HG03064 (cell line): ENCODE measurements at regions not wholly inside any gene's neighbourhood (a gene's known extent, or its start where the extent isn't known, plus 50 kb on each side); places are given as distances from the start of the nearest gene placed in this dataset.
"Not testable (repeated sequence)": the region's sequence is repeated elsewhere in the genome, so short reads cannot be mapped to it uniquely, and the experiment has no call there.

Experiments
- ATAC-seq: cut with Tn5 transposase; IDR thresholded peaks from one replicate; pipeline ENCODE4 v1.9.1; 2021; ENCODE audit warnings: low read depth; ENCODE audit not compliant: unreplicated experiment

DNA sequence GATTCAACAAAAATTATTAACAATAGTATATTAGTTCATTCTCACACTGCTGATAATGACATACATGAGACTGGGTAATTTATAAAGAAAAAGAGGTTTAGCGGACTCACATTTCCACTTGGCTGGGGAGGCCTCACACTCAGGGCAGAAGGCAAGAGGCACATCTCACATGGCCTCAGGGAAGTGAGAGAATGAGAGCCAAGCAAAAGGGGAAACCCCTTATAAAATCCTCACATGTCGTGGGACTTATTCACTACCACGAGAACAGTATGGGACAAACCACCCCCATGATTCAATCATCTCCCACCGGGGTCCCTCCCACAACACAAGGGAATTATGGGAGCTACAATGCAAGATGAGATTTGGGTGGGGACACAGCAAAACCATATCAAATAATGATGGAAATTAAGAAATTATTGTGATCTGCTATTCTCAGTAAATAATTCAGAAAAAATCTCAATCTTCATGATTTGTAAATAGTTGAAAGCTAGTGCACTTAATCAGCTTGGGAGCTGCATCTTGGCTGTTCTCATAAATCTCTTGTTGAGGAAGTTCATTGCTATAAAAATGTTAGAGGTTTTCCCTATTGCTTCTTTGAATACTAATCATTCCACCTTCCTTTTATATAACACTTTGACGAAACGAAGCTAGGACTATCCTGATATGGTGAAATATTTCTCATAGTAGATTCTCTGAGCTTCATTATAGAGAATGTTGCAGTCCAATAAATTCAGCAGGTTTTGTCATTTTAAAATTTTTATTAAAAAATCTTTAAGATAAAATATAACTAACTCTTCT is 179.2 kb downstream of the SPDYE17 start:
- not testable (repeated sequence) for ATAC-seq

DNA sequence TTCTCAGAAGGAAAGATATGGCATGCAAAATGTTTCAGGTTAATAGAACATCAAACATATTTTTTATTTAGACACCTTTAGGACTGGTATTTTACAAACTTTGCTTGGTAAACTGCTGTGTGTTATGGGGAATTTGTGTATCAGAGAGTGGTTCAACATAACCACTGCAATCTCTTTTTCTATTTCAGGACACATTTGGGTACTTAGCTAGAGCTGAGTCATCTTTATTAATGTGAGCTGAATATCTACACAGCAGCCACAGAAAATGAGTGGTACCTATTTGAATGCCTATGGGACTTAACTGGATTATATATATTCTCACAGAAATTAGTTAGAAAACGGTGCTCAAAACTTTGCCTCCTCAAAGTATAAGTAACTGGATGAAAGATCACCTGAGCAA is 179.8 kb downstream of the SPDYE17 start:
- not testable (repeated sequence) for ATAC-seq

DNA sequence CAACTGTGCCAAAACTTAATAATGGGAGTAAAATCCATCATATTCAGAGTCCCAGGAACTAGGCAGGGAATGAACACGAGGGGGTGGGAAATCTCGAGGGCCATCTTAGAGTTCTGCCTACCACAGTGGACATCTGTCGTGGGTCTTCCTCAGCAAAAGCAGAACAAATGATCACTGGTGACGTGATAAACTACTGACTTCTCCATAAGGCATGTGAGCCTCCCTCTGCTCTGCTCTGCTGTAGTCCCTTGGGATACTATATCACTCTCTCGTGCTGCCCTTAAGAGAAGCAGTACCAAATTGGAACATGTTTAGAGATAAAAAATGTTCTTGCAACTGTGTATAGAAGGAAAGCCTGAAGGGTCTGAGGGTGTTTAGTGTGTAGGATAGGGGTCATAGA is 180.5 kb downstream of the SPDYE17 start:
- not testable (repeated sequence) for ATAC-seq

DNA sequence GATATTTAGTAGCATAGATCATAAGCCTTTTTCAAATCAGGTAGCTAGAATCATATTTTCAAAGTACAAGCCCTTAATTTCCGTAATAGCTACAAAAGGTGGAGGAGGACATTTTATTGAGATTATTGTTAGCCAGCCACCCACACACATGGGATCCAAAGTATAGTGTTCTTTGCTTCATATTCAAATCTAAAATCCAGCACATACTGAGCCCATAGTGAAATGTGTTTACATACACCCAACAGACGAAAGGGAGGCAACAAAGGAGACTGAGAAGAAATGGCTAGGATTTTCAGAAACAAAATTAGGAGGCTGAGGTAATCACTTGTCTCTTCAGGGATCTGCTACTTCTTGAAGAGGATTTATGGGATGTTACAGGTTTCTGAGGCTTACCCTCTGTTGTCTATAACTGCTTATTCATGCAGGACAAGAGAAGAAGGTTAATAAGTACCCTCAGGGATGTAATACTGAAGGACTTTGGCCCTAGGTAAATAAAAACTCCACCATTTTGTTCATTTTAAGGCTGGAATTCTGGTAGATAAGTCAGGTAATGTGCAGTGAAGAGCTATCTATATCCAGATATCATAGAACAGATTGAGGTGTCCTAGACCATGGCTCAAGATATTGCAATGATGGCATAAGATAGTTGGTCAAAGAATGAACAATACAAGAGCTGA is 182.1 kb downstream of the SPDYE17 start:
- ATAC-seq: not testable (repeated sequence)

DNA sequence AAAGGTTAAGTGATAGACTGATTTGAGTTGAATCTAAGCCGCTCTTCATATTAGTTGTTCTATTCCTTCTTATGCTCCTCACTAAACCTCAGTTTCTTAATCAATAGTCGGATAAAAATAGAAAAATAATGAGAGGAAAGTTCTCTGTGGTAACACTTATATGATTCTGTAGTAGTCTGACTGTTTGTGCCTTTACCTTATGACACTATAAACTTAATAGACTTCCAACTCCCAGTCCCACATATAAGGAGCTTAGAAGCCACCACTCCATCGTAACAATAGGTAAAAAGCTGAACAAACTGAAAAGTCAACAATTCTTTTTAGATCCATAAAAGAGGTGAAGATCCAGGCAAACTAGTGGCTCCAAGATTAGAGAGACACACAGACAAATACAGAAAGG is 192.3 kb downstream of the SPDYE17 start:
- ATAC-seq: not testable (repeated sequence)

DNA sequence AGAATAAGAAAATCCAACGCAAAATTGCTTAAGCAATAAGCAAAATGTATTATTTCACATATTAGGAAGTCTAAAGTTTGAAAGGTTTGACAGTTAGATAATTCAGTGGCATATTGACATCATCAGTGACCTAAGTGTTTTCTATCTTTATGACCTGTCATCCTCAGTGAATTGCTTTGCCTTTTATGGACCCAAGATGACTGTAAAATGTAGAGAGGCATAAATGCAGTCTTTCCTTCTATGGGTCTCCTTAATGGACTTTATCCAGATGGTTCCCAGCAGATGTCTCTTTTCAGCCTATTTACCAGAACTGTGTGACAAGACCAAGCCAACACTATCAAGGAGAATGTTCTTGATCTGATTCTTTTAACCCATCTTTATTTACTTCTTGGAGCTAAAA is 192.9 kb downstream of the SPDYE17 start:
- ATAC-seq: not testable (repeated sequence)

DNA sequence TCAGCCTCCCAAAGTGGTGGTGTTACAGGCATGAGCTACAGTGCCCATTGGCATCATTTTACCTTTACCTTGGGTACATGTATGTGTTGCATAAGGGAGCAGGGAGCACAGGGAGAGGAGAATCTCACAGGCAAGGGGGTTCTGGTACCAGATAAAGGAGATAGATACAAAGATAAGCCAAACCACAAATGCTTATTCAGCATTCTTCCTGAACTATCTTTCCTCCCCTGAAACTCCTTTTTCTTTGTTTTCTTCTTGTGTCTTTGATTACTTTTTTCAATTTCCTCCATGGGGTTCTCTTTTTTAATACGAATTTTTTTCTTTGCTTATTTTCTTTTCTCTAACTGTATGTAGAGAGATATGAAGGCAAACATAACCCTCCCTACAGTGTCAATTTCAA is 193.8 kb downstream of the SPDYE17 start:
- ATAC-seq: not testable (repeated sequence)

DNA sequence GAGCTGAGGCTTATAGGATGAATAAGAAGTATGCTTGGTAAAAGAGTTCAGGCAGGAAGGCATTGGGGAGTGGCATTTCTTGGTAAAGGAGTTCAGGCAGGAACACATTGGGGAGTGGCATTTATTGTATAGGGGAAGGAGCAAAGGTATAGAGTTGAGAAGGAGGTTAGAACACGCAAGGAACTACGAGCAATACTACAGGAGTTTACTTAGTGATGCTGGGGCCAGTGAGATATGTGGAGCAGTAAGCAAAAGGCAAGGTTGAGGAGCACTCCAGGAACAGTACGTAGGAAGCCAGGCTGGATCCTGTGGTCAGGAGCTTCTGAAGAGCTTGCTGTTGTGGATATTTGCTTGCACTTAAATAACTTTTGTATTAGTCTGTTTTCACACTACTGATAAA is 202.2 kb upstream of the POMZP3 start:
- not testable (repeated sequence) for ATAC-seq

DNA sequence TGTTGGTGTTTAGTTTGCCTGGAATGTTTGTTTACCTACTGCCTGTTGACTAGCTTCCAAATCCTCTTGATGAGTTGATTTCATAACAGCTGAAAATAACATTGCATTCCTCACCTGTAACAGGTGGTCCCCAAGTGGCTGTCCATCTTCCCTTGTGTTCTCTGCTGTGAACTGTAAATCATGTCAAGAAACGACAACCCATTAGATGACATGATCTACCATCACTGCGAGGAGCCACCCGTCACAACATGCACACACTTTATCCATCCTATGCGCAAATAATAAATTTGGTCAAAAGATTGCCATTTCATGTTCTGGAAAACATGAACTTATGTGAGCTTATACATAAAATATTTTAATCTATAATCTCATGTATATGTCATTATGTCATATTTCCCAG is 199.1 kb upstream of the POMZP3 start:
- not testable (repeated sequence) for ATAC-seq

DNA sequence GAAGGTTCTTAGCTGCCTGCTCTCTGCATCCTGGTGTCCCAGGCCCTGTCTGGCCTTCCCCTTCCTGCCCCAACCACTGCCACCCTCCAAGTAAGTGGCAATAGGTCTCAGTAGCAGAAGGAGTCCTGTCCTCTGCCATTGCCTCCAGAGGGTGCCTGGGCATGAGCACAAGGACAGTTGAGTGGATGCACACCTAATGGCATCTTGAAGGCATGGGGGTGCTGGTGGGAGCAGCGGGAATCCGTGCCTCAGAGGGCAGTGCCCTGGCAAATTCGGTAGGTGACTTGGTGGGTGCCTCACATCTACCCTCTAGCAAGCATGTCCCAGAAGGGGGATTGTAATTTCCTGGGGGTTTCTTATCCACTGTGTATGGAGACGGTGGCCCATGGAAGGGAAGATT is 182.8 kb upstream of the POMZP3 start:
- not testable (repeated sequence) for ATAC-seq

DNA sequence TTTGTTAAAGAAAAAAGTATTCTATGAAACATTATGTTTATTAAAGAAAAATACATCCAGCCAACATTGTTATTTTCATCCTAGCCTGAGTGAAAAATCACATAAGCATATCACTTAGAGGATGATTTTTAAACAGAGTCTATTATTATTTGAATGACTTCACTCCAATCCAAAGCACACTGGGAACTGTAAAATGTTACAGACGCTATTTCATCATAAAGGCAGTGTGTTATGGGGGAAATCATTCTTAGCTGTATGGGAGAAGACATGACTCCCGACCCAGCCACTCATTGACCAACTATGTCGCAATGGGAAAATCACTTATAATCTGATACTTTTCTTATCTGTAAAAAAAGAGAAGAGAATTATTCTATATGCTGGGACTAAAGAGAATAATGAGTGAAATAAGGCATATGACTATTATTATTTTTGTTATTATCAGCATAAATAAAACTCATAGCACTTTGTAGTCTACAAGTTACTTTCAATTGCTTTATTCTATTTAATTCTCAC is 180.6 kb upstream of the POMZP3 start:
- not testable (repeated sequence) for ATAC-seq

DNA sequence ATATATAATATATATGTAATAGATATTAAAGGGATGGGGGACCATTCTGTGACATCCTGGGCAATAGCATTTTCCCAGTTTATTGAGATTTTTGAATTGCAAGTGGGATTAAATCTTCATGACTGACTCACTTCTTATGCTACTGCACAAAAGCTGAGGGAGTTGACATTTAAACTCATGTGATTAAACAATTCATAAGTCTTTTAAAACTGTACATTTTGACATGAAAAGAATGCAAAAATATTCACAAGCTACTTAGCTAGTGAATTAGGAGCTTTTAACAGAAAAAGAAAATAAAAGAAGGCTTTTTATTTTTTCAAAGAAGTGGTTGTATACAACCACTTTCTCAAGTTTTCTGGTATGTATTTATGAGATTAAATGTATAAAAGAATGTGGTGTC is 179.4 kb upstream of the POMZP3 start:
- ATAC-seq: not testable (repeated sequence)

DNA sequence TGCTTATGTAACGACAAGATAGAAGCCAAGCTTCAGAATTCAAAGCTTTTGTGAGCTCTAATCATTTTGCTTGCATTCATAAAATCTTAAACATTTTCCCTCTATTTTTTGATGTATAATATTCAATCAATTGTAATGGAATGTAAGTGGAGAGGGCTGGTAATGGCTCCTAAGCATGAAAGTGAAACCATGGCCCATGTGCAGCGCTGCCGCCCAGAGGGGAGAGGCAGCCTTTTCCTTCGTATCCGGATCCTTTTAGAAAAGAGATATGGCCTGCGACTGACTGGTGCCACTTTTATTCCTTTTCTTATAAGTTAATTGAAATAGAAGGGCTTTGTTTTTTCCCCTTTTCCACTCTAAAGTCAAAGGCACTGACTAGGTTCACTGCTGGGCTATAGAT is 178.9 kb upstream of the POMZP3 start:
- not testable (repeated sequence) for ATAC-seq

DNA sequence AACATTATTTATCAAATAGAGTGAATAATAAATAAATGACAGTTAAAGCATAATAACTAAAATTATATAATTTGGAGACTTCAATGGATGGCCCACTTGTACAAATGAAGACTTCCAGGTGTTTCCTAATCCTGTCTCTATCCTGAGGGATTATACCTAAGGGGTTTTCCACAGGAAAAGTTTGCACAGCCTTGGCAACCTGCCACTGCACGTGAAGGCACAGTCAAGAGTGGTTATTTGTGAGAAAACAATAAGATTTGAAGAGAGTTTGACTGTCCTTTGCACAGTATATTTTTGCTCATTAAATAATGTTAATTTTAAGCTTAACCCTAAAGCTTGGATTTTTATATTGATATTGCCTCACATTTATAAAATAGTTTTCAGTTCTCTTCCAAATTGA is 178.2 kb upstream of the POMZP3 start:
- not testable (repeated sequence) for ATAC-seq

DNA sequence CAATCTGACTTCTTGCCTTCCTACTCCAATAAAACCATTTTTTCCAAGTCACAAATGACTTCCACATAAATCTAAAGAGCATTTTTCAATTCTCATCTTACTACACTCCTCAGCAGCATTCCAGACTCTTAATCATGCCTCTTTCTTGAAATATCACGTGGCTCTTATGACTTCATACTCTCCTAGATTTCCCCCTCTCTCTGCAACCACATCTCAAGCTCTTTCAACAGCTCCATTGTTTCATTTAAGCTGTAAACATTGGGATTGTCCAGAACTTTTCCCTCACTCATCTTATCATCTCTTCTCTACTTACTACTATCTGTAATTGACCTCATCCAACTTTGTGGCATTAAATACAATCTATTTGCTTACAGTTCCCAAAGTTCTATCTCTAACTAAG is 170.6 kb upstream of the POMZP3 start:
- not testable (repeated sequence) for ATAC-seq

DNA sequence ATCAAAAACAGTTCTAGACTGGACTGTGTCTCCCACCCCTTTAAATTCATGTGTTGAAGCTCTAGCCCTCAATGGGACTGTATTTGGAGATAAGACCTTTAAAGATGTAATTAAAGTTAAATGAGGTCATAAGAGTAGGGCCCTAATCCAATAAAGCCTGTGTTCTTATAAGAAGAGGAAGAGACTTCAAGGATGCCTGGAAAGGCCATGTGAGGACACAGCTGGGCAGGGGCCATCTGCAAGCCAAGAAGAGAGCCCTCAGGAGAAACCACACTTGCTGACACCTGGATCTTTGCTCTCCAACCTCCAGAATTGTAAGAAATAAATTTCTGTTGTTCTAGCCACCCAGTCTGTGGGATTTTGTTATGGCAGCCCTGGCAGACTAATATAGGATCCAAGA is 153.6 kb upstream of the POMZP3 start:
- ATAC-seq: not testable (repeated sequence)

DNA sequence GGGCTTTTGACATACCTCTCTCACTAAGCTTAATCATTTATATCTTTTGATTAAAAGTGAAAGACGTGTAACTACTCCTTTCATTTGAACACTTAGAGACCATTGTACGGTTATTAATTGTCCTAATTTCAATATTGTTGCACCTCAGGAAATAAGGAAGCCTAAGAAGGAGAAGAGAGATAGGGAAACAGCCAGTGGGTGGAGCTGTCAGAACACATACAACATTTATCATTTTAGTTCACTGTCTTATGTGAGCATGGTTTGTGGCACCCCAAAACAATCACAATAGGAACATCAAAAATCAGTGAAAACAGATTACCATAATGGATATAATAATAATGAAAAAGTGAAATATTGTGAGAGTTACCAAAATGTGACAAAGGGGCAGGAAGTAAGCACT is 147.2 kb upstream of the POMZP3 start:
- not testable (repeated sequence) for ATAC-seq

DNA sequence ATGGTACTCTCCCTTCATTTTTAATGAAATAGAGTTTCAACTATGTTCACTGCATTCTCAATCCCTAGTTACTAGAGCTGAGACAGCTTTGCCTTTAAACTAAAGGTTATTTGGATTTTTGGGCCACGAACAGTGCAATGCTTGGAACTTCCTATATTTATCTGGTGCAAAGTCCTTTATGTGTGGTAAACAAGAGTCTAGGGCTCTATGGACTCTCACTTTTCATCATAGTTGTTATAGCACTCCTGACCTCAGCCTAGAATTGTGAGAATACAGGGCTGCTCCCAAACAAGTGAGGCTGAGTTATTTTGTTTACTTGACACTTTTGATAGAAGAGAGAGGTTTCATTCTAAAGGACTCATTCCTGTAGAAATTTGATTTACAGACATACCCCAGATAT is 144.9 kb upstream of the POMZP3 start:
- not testable (repeated sequence) for ATAC-seq

DNA sequence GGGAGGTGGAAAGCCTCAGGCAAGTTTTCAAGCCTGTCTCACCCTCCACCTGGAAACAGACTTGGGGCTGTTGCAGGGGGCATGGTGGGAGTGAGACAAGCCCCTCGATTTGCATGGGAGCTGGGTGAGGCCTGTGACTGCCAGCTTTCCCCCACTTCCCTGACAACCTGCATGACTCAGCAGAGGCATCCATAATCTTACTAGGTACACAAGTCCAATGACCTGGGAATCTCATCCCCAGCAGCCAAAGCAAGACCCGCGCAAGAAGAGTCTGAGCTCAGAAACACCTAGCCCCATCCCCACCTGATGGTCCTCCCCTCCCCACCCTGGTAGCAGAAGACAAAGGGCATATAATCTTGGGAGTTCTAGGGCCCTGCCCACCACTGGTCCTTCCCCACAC is 136.9 kb upstream of the POMZP3 start:
- ATAC-seq: not testable (repeated sequence)

DNA sequence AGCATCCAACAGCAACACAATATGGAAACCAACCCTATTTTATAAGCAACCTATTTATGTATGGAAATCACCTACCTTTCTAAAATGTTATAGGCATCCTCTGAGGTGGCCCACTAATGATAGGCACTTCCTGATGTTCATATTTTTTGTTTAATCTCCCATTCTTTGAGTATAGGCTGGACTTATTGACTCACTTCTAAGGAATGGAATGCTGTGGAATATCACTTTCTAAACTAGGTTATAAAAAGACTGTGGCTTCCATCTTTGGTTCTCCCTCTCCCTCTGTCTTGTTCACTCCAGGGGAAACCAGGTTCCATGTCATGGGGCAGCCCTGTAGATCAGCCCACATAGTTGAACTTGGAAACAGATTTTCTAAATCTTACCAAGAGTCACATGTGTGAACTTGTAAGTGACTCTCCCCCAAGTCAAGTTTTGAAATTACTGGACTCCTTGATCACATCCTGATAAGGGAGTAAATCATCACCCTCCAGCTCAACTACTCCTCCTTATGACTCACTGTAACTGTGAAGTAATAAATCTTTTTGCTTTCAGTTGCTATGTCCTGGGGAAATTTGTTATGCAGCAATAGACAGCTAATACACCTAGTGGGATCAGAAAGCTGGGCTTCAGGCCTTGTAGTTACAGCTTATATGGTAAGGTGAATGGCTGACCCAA is 133.6 kb upstream of the POMZP3 start:
- not testable (repeated sequence) for ATAC-seq

DNA sequence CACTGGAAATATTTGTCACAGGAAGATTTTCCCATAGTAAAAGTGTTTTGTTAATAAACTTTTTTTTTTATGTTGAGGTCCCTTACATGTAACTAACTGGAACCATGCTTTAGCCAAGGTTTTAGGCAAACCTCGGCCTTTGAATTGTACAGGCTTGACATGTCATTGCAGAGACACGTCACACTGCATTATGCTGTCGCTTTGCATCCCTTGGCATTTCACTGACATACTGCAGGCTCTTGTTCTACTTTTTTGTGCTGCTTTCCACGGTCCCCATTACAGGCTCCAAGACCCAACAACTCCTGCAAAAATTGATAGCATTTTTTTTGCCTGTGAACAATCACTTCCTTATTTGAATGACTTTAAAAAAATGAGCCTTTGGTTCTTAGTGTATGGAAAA is 112.5 kb upstream of the POMZP3 start:
- not testable (repeated sequence) for ATAC-seq
